Keratinocyte (primary cell): ENCODE measurements at regions not wholly inside any gene's neighbourhood (a gene's known extent, or its start where the extent isn't known, plus 50 kb on each side); places are given as distances from the start of the nearest gene placed in this dataset.

Experiments used
- DNase-seq: peaks from one replicate; pipeline ENCODE4 v3.0.0-alpha.2; 2011; ENCODE audit warnings: low read depth, missing footprints, low spot score
- FAIRE-seq: peaks from 2 replicates; lab custom pipeline; 2011; peaks lifted over from hg19 to GRCh38; lab: Jason Lieb, UNC
- H2AFZ ChIP-seq: 2 replicates; pipeline ENCODE4 v1.6.0; 2012; ENCODE audit warnings: low read length, control low read depth, inconsistent platforms; ENCODE audit not compliant: control insufficient read depth
- H3K27ac ChIP-seq: 2 replicates; pipeline ENCODE4 v1.5.1; 2011; ENCODE audit warnings: low read length; ENCODE audit not compliant: control insufficient read depth, insufficient read depth
- H3K27me3 ChIP-seq: 3 replicates; pipeline ENCODE4 v1.6.0; 2011; ENCODE audit warnings: low read length; ENCODE audit not compliant: control insufficient read depth, insufficient read depth; ENCODE audit errors: extremely low read depth
- H3K36me3 ChIP-seq, 2 experiments: 2 replicates in 1 of 2; 3 replicates in 1 of 2; pipeline ENCODE4 v1.5.1; 2011; ENCODE audit warnings: low read length in 2 of 2, mild to moderate bottlenecking in 1 of 2; ENCODE audit not compliant: control insufficient read depth in 2 of 2, insufficient read depth in 2 of 2; ENCODE audit errors: extremely low read depth in 1 of 2
- H3K4me1 ChIP-seq: 3 replicates; pipeline ENCODE4 v1.5.1; 2011; ENCODE audit warnings: low read length; ENCODE audit not compliant: control insufficient read depth, insufficient read depth; ENCODE audit errors: extremely low read depth
- H3K4me2 ChIP-seq: 3 replicates; pipeline ENCODE4 v1.6.0; 2011; ENCODE audit warnings: low read depth, low read length; ENCODE audit not compliant: control insufficient read depth, insufficient read depth; ENCODE audit errors: extremely low read depth
- H3K4me3 ChIP-seq, 3 experiments: fragments of 200-600 bp in 1 of 3; sonication (generic) in 1 of 3; 2 replicates in 2 of 3; 3 replicates in 1 of 3; pipeline ENCODE4 v1.5.1; 2011 to 2016; ENCODE audit warnings: low read length in 3 of 3, mild to moderate bottlenecking in 3 of 3, control low read depth in 2 of 3, inconsistent platforms in 1 of 3, low read depth in 1 of 3, mixed read lengths in 1 of 3, mixed run types in 1 of 3, moderate library complexity in 1 of 3; ENCODE audit not compliant: control insufficient read depth in 2 of 3, insufficient read depth in 2 of 3; ENCODE audit errors: extremely low read depth in 1 of 3
- H3K79me2 ChIP-seq: 2 replicates; pipeline ENCODE4 v1.6.0; 2012; ENCODE audit warnings: low read length; ENCODE audit not compliant: control insufficient read depth, insufficient read depth
- H3K9ac ChIP-seq: 3 replicates; pipeline ENCODE4 v1.6.0; 2011; ENCODE audit warnings: low read length; ENCODE audit not compliant: control insufficient read depth, insufficient read depth; ENCODE audit errors: extremely low read depth
- H3K9me1 ChIP-seq: 3 replicates; pipeline ENCODE4 v1.6.0; 2011; ENCODE audit warnings: low read length; ENCODE audit not compliant: control insufficient read depth, insufficient read depth; ENCODE audit errors: extremely low read depth
- H3K9me3 ChIP-seq: 2 replicates; pipeline ENCODE4 v1.5.1; 2012; ENCODE audit warnings: low read depth, low read length; ENCODE audit not compliant: control insufficient read depth
- H4K20me1 ChIP-seq: 3 replicates; pipeline ENCODE4 v1.6.0; 2011; ENCODE audit warnings: low read length; ENCODE audit not compliant: control insufficient read depth, insufficient read depth; ENCODE audit errors: extremely low read depth
- CTCF ChIP-seq, 3 experiments: IDR thresholded peaks in 1 of 3; conservative IDR thresholded peaks in 1 of 3; optimal IDR thresholded peaks in 1 of 3; 2 replicates in 2 of 3; 3 replicates in 1 of 3; pipeline versions ENCODE3 to v1.5.1; 2011; ENCODE audit warnings: low read length in 3 of 3, mild to moderate bottlenecking in 3 of 3, moderate library complexity in 2 of 3, control low read depth in 1 of 3, inconsistent platforms in 1 of 3; ENCODE audit not compliant: insufficient read depth in 2 of 3; ENCODE audit errors: extremely low read depth in 1 of 3
- EZH2 ChIP-seq: IDR thresholded peaks from one replicate; pipeline ENCODE4 v1.6.1; 2012; ENCODE audit warnings: inconsistent platforms, mild to moderate bottlenecking, low read length, moderate library complexity
- dilution Hi-C: fragments of 300-500 bp; cut with MboI; formaldehyde crosslinking; loops from one replicate; pipeline ENCODE4 v1.7.0; 2020; ENCODE audit warnings: low sequenced_read_pairs; ENCODE audit not compliant: extremely low pct_ligation_motif_present

GRCh38 chr11:70880416-70880815 is 372.0 kb downstream of the SHANK2 start:
- Histone ChIP-seq H3K9me3 (peaks cover 7% of the 10 kb centered on the region), H2AFZ (no peak overlapping the region), H3K36me3 (no peaks in the 10 kb centered on the region), H3K27me3 (no peaks in the 10 kb centered on the region), H3K27ac (no peak overlapping the region), H3K4me2 (no peak overlapping the region), H4K20me1 (no peaks in the 10 kb centered on the region), H3K79me2 (no peaks in the 10 kb centered on the region), H3K4me3 (no peak overlapping the region), H3K4me1 (no peaks in the 10 kb centered on the region), H3K9ac (no peak overlapping the region), H3K9me1 (no peaks in the 10 kb centered on the region)
- dilution Hi-C loops = no loop called here
- FAIRE-seq (no peak), DNase-seq (no peak)
- TF ChIP-seq CTCF (optimal IDR thresholded peaks at IDR 0.05 in 1 of 3, IDR thresholded peaks at IDR 0.05 in 1 of 3, conservative IDR thresholded peaks at IDR 0.05 in 1 of 3; ENCODE audit: extremely low read depth in 1 of 3, insufficient read depth in 2 of 3, low read length in 3 of 3) (no peak), EZH2 (no peak)

- no peaks in the 10 kb centered on the region for H3K9me1 ChIP-seq
- peaks cover 9% of the 10 kb centered on the region for H3K9me3 ChIP-seq
- no peak overlapping the region for H2AFZ ChIP-seq
- no peaks in the 10 kb centered on the region for H4K20me1 ChIP-seq
- H3K36me3 ChIP-seq = no peaks in the 10 kb centered on the region
- H3K4me1 ChIP-seq = no peaks in the 10 kb centered on the region
- no peaks in the 10 kb centered on the region for H3K27me3 ChIP-seq
- FAIRE-seq (no peak), DNase-seq (no peak)
- no peak overlapping the region for H3K4me3 ChIP-seq
- H3K9ac ChIP-seq = no peak overlapping the region
- dilution Hi-C loops = no loop called here
- no peak overlapping the region for H3K4me2 ChIP-seq
- TF ChIP-seq EZH2 (no peak), CTCF (optimal IDR thresholded peaks at IDR 0.05 in 1 of 3, IDR thresholded peaks at IDR 0.05 in 1 of 3, conservative IDR thresholded peaks at IDR 0.05 in 1 of 3; ENCODE audit: extremely low read depth in 1 of 3, insufficient read depth in 2 of 3, low read length in 3 of 3) (no peak)
- no peaks in the 10 kb centered on the region for H3K79me2 ChIP-seq
- H3K27ac ChIP-seq = no peak overlapping the region
These were observed 370.2 kb downstream of the SHANK2 start for GRCh38 chr11:70881948-70882715.
